Kidney capillary endothelial cell (primary cell): ENCODE measurements at regions not wholly inside any gene's neighbourhood (a gene's known extent, or its start where the extent isn't known, plus 50 kb on each side); places are given as distances from the start of the nearest gene placed in this dataset.

Experiments used
- DNase-seq: peaks from one replicate; pipeline ENCODE4 v3.0.0-alpha.2; 2018; ENCODE audit warnings: low spot score

DNA sequence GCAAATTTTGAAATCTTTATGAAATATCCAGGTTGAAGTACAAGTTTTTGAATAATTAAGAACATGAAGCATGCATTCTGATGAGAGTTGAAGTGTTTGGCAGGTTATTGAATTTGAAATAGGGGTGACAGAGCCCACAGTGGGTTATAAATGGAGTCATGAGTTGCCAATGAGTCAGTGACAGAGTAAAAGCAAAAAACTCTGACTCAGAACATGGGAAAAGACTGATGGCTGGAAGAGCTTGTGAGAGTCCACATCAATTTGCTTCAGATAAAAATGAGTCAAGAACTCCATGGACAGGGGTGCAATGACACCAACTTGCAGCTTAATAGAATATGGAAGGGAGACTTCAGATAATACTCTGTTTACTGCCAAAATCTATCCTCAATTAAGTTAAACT lies 105.3 kb downstream of the SLC6A15 start:
- no peak for DNase-seq

DNA sequence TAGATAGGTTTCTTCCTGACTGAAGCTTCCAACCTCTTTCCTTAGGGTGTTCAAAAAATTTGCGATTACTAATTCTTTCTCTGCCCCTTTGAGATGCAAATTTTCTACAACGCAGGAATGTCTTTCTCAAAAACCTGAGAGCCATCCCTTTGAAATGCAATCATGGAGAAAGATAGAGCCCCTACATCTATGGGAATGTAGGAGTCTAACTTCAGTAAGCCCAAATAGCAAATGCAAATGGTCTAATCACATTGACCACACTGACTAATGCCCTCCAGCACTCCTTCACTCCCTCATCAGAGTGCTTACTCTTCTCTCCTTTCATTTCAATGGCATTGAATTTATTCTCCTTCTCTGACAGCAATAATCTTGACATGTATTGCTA lies 107.1 kb downstream of the SLC6A15 start:
- no peak for DNase-seq

- DNase-seq = no peak
Observed at GRCh38 chr12:84804691-84805473, 107.7 kb downstream of the SLC6A15 start.

- DNase-seq = no peak
Observed at GRCh38 chr12:84803661-84804060, 108.9 kb downstream of the SLC6A15 start.

DNA sequence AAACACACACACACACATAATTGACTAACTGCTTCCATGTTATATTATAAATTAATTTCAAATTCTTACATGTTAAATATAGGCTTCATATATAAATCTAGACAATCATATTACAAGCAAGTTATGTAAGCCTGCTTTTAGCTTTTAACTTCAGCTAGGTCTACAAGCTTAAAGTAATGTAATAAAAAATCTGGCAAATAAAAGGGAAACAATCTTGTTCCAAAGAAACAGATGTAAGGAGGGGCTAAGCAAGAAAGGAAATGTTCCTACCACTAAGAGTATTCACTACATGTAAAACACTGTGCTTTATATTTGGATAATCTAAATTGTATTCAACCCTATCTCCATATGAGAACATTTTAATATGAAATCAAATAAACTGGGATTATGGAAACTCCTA lies 110.4 kb downstream of the SLC6A15 start:
- no peak for DNase-seq

DNA sequence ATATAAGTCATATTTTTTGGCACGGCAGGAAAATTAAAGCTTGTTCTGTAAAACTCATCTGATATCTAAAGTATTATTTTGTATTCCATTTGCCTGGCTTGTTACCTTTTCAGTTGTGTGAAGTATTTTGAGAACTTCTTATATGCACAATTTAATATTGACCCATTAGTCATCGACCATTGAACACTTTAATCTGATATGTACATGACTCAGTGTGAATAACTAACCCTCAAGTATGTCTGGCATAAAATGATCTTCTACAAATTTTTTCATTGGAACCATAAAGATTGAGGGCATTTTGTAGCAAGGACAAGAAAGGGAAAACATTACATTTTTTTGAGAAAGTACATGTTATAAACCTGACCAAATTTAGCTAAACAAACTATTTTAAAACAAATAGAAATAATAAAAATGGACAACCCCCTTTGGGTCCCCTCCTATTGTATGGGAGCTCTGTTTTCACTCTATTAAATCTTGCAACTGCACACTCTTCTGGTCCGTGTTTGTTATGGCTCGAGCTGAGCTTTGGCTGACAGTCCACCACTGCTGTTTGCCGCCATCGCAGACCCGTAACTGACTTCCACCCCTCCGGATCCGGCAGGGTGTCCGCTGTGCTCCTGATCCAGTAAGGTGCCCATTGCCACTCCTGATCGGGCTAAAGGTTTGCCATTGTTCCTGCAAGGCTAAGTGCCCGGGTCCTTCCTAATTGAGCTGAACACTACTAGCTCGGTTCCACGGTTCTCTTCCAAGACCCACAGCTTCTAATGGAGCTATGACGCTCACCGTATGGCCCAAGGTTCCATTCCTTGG lies 118.8 kb downstream of the SLC6A15 start:
- DNase-seq = no peak

GRCh38 chr12:84791444-84791843 lies 121.2 kb downstream of the SLC6A15 start:
- DNase-seq = no peak

- DNase-seq = no peak
Observed at GRCh38 chr12:84789184-84789583, 123.4 kb downstream of the SLC6A15 start.

- DNase-seq = no peak
Observed at GRCh38 chr12:84787253-84787652, 125.3 kb downstream of the SLC6A15 start.

GRCh38 chr12:84786622-84787021 lies 126.0 kb downstream of the SLC6A15 start:
- DNase-seq = no peak

DNA sequence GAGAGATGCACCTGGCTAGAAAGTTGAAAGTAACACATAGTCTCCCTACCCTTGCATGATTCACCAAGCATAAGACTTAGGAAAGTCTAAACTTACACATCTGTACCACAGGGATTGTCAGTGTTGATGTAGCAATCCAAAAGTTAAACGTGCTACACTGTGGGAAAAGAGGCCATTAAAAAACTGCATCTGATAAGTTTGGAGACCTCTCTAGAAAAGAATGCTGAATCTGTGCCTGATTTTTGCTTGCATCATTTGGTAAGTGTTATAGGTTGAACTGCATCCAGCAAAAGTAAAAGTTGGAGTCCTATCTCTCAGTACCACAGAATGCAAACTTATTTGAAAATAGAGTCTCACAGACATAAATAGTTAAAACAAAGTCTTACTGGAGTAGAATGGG lies 126.6 kb downstream of the SLC6A15 start:
- DNase-seq = no peak

GRCh38 chr12:84785281-84785680 lies 127.3 kb downstream of the SLC6A15 start:
- DNase-seq = no peak

DNA sequence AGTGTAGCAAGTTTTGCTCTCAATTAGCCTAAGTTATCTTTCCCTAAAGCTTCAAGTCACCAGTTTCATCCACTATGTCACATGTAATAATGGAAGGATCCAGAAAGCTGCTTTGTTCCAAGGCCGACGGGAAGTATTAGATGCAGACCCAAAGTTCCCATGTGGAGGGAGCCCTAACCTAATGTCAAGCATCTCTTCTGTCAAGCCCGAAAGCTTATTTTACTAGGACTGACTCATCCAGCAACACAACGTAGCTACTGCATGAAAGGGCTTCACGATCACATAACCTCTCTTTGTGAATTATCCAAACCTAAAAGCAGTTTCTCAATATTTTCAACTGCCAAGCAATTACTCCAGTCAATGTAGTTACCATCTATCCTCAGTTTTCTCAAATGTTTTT lies 133.4 kb downstream of the SLC6A15 start:
- no peak for DNase-seq

DNA sequence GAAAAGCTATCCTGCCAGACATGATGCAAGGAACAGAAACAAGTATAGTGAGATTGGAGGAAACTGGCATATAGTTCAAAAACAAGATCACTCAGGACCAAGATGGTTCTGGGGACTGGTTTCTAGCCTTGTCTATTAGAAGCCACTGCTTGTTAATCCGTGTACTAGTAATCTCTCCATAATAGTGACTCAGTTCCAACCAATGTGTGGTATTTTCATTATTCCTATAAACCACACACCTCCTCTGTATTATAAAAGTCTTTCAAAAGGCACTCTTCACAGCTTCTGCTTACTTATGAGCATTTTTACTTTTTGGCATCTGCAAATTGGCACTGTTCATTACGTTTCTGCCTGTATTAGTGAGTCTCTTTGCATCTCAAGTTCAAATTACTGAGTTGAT lies 140.3 kb downstream of the SLC6A15 start:
- no peak for DNase-seq

DNA sequence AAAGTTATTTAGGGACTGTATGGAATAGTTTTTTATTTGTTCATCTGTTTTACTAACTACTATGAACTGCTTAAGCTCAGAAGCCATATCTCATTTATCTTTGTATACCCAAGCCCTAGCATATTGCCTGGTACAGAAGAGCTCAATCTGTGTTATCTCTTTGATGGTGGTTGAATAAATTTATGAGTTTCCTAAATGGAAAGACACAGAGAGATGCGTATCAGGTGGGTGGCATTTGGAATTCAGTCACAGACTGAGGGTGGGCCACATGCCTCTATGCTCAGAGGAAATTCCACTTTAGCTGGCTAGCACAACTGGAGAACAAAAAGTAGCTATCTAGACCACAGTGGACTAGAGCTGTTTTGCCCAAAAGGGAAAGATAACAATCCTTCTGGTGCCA lies 145.5 kb downstream of the SLC6A15 start:
- no peak for DNase-seq

GRCh38 chr12:84766375-84766774 lies 146.2 kb downstream of the SLC6A15 start:
- no peak for DNase-seq

DNA sequence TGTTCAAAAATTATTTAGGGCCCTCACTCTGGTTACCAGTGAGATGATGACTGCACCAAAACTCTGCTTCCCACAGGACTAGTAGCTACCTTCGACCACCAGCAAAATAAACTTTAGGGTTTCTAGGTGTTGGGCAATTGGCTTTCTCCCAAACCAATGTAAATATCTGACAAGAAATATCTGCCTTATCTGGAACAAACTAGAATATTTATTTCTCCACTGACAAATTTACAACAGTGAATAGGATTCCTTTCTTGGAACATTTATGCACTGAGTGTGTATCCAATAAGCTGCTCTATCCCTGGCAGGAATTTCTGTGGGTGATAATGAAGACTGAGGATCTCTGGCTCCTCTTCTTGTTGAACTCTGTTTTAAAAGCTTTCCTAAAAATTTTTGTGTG lies 148.6 kb downstream of the SLC6A15 start:
- DNase-seq = no peak

DNA sequence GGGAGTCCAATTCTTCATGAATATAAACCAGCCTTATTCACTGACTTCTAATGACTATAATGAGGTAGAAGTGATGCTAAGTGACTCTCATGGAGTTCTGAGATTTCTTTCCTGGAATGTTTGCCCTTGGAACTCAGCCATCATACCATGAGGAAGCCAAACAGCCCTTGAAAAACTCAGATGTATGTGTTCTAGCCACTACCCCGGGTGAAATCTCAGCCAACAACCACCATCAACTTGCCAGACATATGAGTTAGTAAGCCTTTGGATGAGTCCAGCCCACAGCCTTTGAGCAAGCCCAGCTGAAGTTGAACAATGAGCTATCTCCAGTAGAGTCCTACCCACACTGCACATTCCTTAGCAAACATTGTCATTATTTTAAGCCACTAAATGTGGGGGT lies 149.5 kb downstream of the SLC6A15 start:
- no peak for DNase-seq

DNA sequence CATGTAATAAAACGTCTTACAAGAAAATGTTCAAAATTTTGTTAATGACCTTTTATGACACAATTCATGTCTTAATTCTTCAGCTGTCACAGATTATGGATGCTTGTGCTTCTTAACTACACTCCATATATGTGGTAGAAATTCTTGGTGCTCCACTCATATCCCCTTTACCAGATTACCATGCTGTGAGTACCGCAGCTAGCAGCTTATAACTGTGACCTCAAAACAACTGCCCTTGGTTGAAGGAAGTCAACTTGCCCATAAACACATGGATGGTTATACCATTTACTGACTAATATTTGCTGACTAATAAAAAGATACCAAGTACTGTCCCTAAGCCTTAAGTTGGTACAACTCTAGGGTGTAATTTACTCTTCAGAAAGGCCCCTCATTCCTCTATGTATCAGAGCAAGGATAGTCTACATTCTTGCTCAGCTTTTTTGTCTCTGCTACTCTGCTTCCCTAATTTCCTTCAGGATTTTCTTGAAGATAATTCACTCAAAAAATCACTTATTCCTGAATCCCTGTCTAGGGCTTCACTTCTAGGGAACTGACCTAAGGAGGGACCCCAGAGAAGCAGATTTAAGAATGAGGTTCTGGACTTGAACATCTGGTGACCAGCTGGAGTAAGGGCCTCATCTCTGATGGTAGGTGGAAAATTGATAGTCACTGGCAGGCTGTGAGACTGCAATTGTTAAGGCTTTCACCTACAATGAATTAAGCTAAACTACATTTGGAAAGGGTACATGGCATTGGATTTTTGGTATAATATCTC lies 152.3 kb downstream of the SLC6A15 start:
- no peak for DNase-seq

GRCh38 chr12:84757978-84758377 lies 154.6 kb downstream of the SLC6A15 start:
- DNase-seq = no peak

DNA sequence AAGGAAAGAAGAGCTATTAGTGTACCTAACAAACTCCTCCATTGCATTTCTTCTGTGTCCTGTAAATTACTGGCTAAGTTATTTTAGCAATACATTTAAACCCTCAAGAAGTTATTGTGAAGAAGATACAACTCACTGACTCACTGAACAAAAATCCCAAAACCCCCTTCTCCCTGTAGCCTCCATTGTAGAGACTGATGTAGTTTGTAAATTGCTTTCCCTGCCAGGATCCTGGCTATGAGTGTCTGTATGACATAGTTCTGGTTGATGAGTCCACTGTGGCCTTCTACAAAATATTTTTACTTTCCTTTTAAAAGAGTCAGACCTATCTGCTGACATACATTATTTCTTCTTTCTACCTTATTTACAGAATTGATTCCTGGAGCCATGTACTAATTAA lies 155.6 kb downstream of the SLC6A15 start:
- DNase-seq = no peak

DNA sequence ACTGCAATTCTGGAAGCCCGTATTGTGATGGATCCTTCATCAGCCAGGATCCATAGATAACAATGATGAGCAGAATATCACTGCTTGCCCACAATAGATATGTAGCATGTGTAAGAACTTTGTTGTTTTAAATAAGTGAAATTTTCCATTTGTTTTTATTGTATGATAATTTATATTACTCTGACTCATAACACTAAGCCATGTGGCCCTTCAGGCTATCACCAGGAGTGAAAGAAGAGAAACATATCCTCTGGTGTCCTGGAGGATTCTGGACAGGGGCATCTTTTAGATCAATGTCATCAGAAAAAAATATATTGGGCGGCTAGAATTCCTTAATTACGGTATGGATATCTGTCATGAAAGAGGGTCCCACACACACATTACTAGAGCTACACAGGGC lies 167.5 kb downstream of the SLC6A15 start:
- no peak for DNase-seq

- DNase-seq = no peak
Observed at GRCh38 chr12:84741692-84742091, 170.9 kb downstream of the SLC6A15 start.
